IMR-90 (cell line): ENCODE measurements at regions not wholly inside any gene's neighbourhood (a gene's known extent, or its start where the extent isn't known, plus 50 kb on each side); places are given as distances from the start of the nearest gene placed in this dataset.

Experiments used
- ATAC-seq: fragments of 200-7000 bp; cut with Tn5 transposase; 2 replicates; pipeline ENCODE4 v1.9.1; 2020; ENCODE audit warnings: low read depth, mild to moderate bottlenecking, moderate library complexity
- BruUV-seq: library from RNA; stranded (reverse); fragments of 400-500 nt; replicated peaks from 2 replicates; lab custom pipeline; 2021; lab: Mats Ljungman, UMichigan
- CTCF ChIA-PET: fragments of 300-600 bp; formaldehyde crosslinking; extraction: SDS; loops from one replicate; lab custom pipeline; 2021; ENCODE audit warnings: antibody characterized with exemption; lab: Yijun Ruan, JAX
- POLR2A ChIA-PET: fragments of 300-600 bp; sonication (Branson Sonifier 250); formaldehyde crosslinking; loops from one replicate; lab custom pipeline; 2022; ENCODE audit warnings: antibody characterized with exemption; ENCODE audit not compliant: unreplicated experiment; lab: Charles Lee
- DNase-seq: peaks from one replicate; pipeline ENCODE4 v3.0.0; 2013
- H2AFZ ChIP-seq: replicated peaks from 2 replicates; pipeline ENCODE3; 2013; ENCODE audit warnings: low read length, mild to moderate bottlenecking; ENCODE audit not compliant: poor library complexity
- H2AK5ac ChIP-seq: 2 replicates; pipeline ENCODE4 v1.6.1; 2013; ENCODE audit warnings: low read depth, low read length, inconsistent platforms
- H2AK9ac ChIP-seq: replicated peaks from 2 replicates; pipeline ENCODE3; 2013; ENCODE audit warnings: mild to moderate bottlenecking, low read depth, low read length, moderate library complexity; ENCODE audit not compliant: poor library complexity
- H2BK120ac ChIP-seq: 2 replicates; pipeline ENCODE4 v1.6.1; 2013; ENCODE audit warnings: low read depth, low read length, inconsistent platforms
- H2BK15ac ChIP-seq: 3 replicates; pipeline ENCODE4 v1.6.1; 2013; ENCODE audit warnings: low read depth, low read length, inconsistent platforms
- H2BK20ac ChIP-seq: 2 replicates; pipeline ENCODE4 v1.6.1; 2013; ENCODE audit warnings: low read depth, mild to moderate bottlenecking, inconsistent platforms, low read length, moderate library complexity
- H2BK5ac ChIP-seq: 2 replicates; pipeline ENCODE4 v1.6.1; 2013; ENCODE audit warnings: mild to moderate bottlenecking, low read depth, low read length, inconsistent platforms; ENCODE audit not compliant: poor library complexity, severe bottlenecking
- H3K14ac ChIP-seq: replicated peaks from 2 replicates; pipeline ENCODE4 v1.6.1; 2013; ENCODE audit warnings: low read depth, low read length, inconsistent platforms
- H3K18ac ChIP-seq: 2 replicates; pipeline ENCODE4 v1.6.1; 2013; ENCODE audit warnings: low read depth, low read length, control low read depth
- H3K23ac ChIP-seq: 2 replicates; pipeline ENCODE4 v1.6.1; 2013; ENCODE audit warnings: low read depth, low read length, inconsistent platforms
- H3K27ac ChIP-seq: 2 replicates; pipeline ENCODE4 v1.5.1; 2013; ENCODE audit warnings: mild to moderate bottlenecking, control low read depth, low read length; ENCODE audit not compliant: insufficient read depth
- H3K27me3 ChIP-seq: 2 replicates; pipeline ENCODE4 v1.6.1; 2013; ENCODE audit warnings: low read length; ENCODE audit not compliant: control insufficient read depth, insufficient read depth
- H3K36me3 ChIP-seq: 2 replicates; pipeline ENCODE4 v1.6.1; 2013; ENCODE audit warnings: low read length, mixed read lengths; ENCODE audit not compliant: control insufficient read depth, insufficient read depth
- H3K4ac ChIP-seq: 2 replicates; pipeline ENCODE4 v1.6.1; 2013; ENCODE audit warnings: low read depth, low read length, inconsistent platforms
- H3K4me1 ChIP-seq: 2 replicates; pipeline ENCODE4 v1.6.1; 2013; ENCODE audit warnings: low read length, mixed read lengths; ENCODE audit not compliant: control insufficient read depth, insufficient read depth
- H3K4me2 ChIP-seq: 2 replicates; pipeline ENCODE4 v1.6.1; 2013; ENCODE audit warnings: low read depth, mild to moderate bottlenecking, control low read depth, low read length, moderate library complexity
- H3K4me3 ChIP-seq: 2 replicates; pipeline ENCODE4 v1.5.1; 2013; ENCODE audit warnings: low read depth, mild to moderate bottlenecking, control low read depth, low read length, moderate library complexity; ENCODE audit not compliant: insufficient read depth
- H3K56ac ChIP-seq: 2 replicates; pipeline ENCODE4 v1.6.1; 2013; ENCODE audit warnings: low read length, inconsistent platforms; ENCODE audit not compliant: insufficient read depth; ENCODE audit errors: extremely low read depth
- H3K79me1 ChIP-seq, 2 experiments: 2 replicates each; pipeline ENCODE4 v1.6.1; 2013; ENCODE audit warnings: low read length in 2 of 2, inconsistent platforms in 1 of 2, low read depth in 1 of 2
- H3K9ac ChIP-seq: 2 replicates; pipeline ENCODE4 v1.6.1; 2013; ENCODE audit warnings: low read depth, low read length, control low read depth
- H3K9me1 ChIP-seq: 2 replicates; pipeline ENCODE4 v1.6.1; 2013; ENCODE audit warnings: low read length, inconsistent platforms; ENCODE audit not compliant: insufficient read depth
- H3K9me3 ChIP-seq: 2 replicates; pipeline ENCODE4 v1.6.1; 2013; ENCODE audit warnings: low read length; ENCODE audit not compliant: control insufficient read depth, insufficient read depth
- H4K20me1 ChIP-seq: 2 replicates; pipeline ENCODE4 v1.6.1; 2013; ENCODE audit warnings: low read length, inconsistent platforms; ENCODE audit not compliant: insufficient read depth
- H4K5ac ChIP-seq: 2 replicates; pipeline ENCODE4 v1.6.1; 2013; ENCODE audit warnings: mild to moderate bottlenecking, low read depth, low read length, control low read depth
- H4K8ac ChIP-seq, 2 experiments: 2 replicates each; pipeline ENCODE4 v1.6.1; 2013; ENCODE audit warnings: low read depth in 2 of 2, low read length in 2 of 2, control low read depth in 1 of 2, inconsistent platforms in 1 of 2
- H4K91ac ChIP-seq: 2 replicates; pipeline ENCODE4 v1.6.1; 2013; ENCODE audit warnings: low read depth, low read length, inconsistent platforms; ENCODE audit not compliant: insufficient read depth
- BHLHE40 ChIP-seq: fragments of 150-350 bp; IDR thresholded peaks from 2 replicates; pipeline ENCODE4 v1.6.1; 2016; ENCODE audit warnings: mild to moderate bottlenecking, low read depth, low read length
- CHD1 ChIP-seq: IDR thresholded peaks from 2 replicates; pipeline ENCODE4 v1.6.1; 2012; ENCODE audit warnings: low read depth, low read length, improper control_type of control experiment
- MAZ ChIP-seq: IDR thresholded peaks from 2 replicates; pipeline ENCODE4 v1.6.1; 2012; ENCODE audit warnings: low read depth, mild to moderate bottlenecking, low read length, improper control_type of control experiment, moderate library complexity, borderline replicate concordance
- MXI1 ChIP-seq: IDR thresholded peaks from 2 replicates; pipeline ENCODE4 v1.6.1; 2012; ENCODE audit warnings: low read depth, mild to moderate bottlenecking, low read length, moderate library complexity, borderline replicate concordance
- NFE2L2 ChIP-seq: fragments of 150-350 bp; IDR thresholded peaks from 2 replicates; pipeline ENCODE4 v1.6.1; 2016; ENCODE audit warnings: low read depth, mild to moderate bottlenecking, low read length
- RCOR1 ChIP-seq: IDR thresholded peaks from 2 replicates; pipeline ENCODE4 v1.6.1; 2012; ENCODE audit warnings: mild to moderate bottlenecking, low read length, improper control_type of control experiment; ENCODE audit not compliant: insufficient replicate concordance
- RFX5 ChIP-seq: IDR thresholded peaks from 2 replicates; pipeline ENCODE4 v1.8.0; 2012; ENCODE audit warnings: low read depth, mild to moderate bottlenecking, low read length, moderate library complexity
- SMC3 ChIP-seq: fragments of 150-350 bp; IDR thresholded peaks from 2 replicates; pipeline ENCODE4 v1.6.1; 2016; ENCODE audit warnings: low read depth, mild to moderate bottlenecking, antibody characterized with exemption, low read length, moderate library complexity
- WGBS, 2 experiments: methylation state at CpG; one replicate each; pipeline versions ENCODE4 v1.1.5 to v1.1.7; 2013; ENCODE audit warnings: missing lambda C conversion rate in 2 of 2; ENCODE audit not compliant: insufficient read length in 1 of 2; ENCODE audit errors: extremely low coverage in 2 of 2; 5-methylcytosine and 5-hydroxymethylcytosine counted together
- dilution Hi-C: fragments of 300-500 bp; cut with HindIII; formaldehyde crosslinking; loops from one replicate; pipeline ENCODE4 v1.14.3; 2018; ENCODE audit warnings: low sequenced_read_pairs; ENCODE audit not compliant: unreplicated experiment
- in situ Hi-C: fragments of 300-500 bp; cut with MboI; formaldehyde crosslinking; loops from 3 replicates; pipeline ENCODE4 v1.14.3; 2019; ENCODE audit warnings: low sequenced_read_pairs, inconsistent platforms, mixed read lengths
- intact Hi-C: fragments of 100-400 bp; cut with micrococcal nuclease; formaldehyde crosslinking; loops from 2 replicates; pipeline ENCODE4 v1.10.0; 2022
- TF ChIP-seq, protein P1 (sequence below): fragments of 150-350 bp; IDR thresholded peaks from 2 replicates; pipeline ENCODE4 v1.6.1; 2017; ENCODE audit warnings: mild to moderate bottlenecking, antibody characterized with exemption, low read length, low read depth
- TF ChIP-seq, protein P2 (sequence below): fragments of 150-350 bp; IDR thresholded peaks from 2 replicates; pipeline ENCODE4 v1.6.1; 2016; ENCODE audit warnings: low read depth, mild to moderate bottlenecking, low read length, moderate library complexity, borderline replicate concordance
- TF ChIP-seq, protein P3 (sequence below): conservative IDR thresholded peaks from 2 replicates; pipeline ENCODE4 v1.5.1; 2012; ENCODE audit warnings: mild to moderate bottlenecking, low read depth, low read length, improper control_type of control experiment

DNA sequence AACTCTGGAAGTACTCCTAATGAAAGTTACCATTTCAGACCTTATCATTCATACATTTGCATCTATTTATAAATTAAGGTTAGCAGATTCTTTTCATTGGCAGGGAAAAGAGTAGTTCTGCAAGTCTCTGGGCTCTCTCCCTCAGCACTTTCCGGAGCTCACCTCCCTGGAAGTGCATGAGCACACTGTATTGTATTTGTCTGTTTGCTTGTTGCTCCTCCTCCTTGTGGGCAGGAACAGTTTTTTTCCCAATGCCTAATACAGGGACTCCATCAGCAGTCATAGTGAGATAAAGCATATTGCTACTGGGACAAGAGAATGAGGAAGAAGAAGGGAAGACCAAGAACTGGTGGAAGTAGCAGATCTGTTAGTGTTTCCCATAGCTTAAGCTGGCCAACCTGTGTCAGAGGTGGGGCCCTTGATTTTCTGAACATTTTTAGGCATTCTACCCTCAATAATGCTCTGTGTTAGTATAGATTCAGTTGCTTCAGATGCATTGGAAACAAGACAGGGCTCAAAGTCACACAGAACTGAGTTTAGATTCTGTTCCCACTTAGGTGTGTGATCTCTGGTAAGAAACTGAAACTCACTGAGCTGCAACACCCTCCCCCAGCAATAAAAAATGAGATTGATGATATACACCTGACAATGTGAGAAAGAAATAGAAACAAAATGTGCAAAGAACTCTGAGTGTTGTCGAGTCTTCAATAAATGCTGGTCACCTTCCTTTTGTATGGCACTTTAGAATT, 407.8 kb downstream of the TUSC7 start:
- no peak overlapping the region for H2BK120ac ChIP-seq
- no peak overlapping the region for H2AK5ac ChIP-seq
- H4K8ac ChIP-seq: no peak overlapping the region
- H2BK20ac ChIP-seq: no peak overlapping the region
- no peaks in the 10 kb centered on the region for H3K9me3 ChIP-seq
- H3K9ac ChIP-seq: no peak overlapping the region
- H2BK15ac ChIP-seq: no peak overlapping the region
- H3K14ac ChIP-seq: no peak overlapping the region
- DNase-seq (no peak), ATAC-seq (no peak; the same call in 1 of the 2 replicates)
- H4K5ac ChIP-seq: no peak overlapping the region
- no peak overlapping the region for H3K56ac ChIP-seq
- no CpG with 5 or more reads among the region's 2 CpGs for WGBS, 2 experiments
- no peak overlapping the region for H4K91ac ChIP-seq
- H2AFZ ChIP-seq: no peak overlapping the region
- no peaks in the 10 kb centered on the region for H3K79me1 ChIP-seq
- no peak overlapping the region for H3K4me2 ChIP-seq
- H2BK5ac ChIP-seq: no peak overlapping the region
- in situ Hi-C loops: no loop called here
- ChIA-PET CTCF (no interaction called here), POLR2A (no interaction called here)
- H3K36me3 ChIP-seq: no peaks in the 10 kb centered on the region
- peaks cover 2% of the 10 kb centered on the region; the same call in 1 of the 2 replicates for H3K4me1 ChIP-seq
- no peaks in the 10 kb centered on the region for H4K20me1 ChIP-seq
- H3K9me1 ChIP-seq: no peaks in the 10 kb centered on the region
- H3K23ac ChIP-seq: no peak overlapping the region
- H3K4me3 ChIP-seq: no peak overlapping the region
- dilution Hi-C loops: no loop called here
- H3K18ac ChIP-seq: no peak overlapping the region
- peak overlapping the region; percentile 20 for H2AK9ac ChIP-seq
- no peaks in the 10 kb centered on the region for H3K27me3 ChIP-seq
- no peak overlapping the region for H3K27ac ChIP-seq
- intact Hi-C loops: no loop called here
- no TSS peak for BruUV-seq
- TF ChIP-seq SMC3: no peak
- TF ChIP-seq MAZ: no peak
- TF ChIP-seq, protein P1, sequence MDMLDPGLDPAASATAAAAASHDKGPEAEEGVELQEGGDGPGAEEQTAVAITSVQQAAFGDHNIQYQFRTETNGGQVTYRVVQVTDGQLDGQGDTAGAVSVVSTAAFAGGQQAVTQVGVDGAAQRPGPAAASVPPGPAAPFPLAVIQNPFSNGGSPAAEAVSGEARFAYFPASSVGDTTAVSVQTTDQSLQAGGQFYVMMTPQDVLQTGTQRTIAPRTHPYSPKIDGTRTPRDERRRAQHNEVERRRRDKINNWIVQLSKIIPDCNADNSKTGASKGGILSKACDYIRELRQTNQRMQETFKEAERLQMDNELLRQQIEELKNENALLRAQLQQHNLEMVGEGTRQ: no peak
- TF ChIP-seq MXI1: no peak
- TF ChIP-seq, protein P2, sequence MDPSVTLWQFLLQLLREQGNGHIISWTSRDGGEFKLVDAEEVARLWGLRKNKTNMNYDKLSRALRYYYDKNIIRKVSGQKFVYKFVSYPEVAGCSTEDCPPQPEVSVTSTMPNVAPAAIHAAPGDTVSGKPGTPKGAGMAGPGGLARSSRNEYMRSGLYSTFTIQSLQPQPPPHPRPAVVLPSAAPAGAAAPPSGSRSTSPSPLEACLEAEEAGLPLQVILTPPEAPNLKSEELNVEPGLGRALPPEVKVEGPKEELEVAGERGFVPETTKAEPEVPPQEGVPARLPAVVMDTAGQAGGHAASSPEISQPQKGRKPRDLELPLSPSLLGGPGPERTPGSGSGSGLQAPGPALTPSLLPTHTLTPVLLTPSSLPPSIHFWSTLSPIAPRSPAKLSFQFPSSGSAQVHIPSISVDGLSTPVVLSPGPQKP: no peak
- no peak for TF ChIP-seq RFX5
- TF ChIP-seq, protein P3, sequence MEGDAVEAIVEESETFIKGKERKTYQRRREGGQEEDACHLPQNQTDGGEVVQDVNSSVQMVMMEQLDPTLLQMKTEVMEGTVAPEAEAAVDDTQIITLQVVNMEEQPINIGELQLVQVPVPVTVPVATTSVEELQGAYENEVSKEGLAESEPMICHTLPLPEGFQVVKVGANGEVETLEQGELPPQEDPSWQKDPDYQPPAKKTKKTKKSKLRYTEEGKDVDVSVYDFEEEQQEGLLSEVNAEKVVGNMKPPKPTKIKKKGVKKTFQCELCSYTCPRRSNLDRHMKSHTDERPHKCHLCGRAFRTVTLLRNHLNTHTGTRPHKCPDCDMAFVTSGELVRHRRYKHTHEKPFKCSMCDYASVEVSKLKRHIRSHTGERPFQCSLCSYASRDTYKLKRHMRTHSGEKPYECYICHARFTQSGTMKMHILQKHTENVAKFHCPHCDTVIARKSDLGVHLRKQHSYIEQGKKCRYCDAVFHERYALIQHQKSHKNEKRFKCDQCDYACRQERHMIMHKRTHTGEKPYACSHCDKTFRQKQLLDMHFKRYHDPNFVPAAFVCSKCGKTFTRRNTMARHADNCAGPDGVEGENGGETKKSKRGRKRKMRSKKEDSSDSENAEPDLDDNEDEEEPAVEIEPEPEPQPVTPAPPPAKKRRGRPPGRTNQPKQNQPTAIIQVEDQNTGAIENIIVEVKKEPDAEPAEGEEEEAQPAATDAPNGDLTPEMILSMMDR: no peak
- no peak for TF ChIP-seq NFE2L2
- TF ChIP-seq RCOR1: no peak
- TF ChIP-seq CHD1: no peak
- no peak for TF ChIP-seq BHLHE40
- no peak overlapping the region for H3K4ac ChIP-seq
